Ishikawa (cell line): ENCODE measurements at regions not wholly inside any gene's neighbourhood (a gene's known extent, or its start where the extent isn't known, plus 50 kb on each side); places are given as distances from the start of the nearest gene placed in this dataset.

Experiments used
- TAF1 ChIP-seq: IDR thresholded peaks from 2 replicates; pipeline ENCODE4 v1.6.1; 2012; ENCODE audit warnings: low read depth, mild to moderate bottlenecking
- TF ChIP-seq, protein P1 (sequence below): IDR thresholded peaks from 2 replicates; pipeline ENCODE4 v1.6.1; 2012

DNA sequence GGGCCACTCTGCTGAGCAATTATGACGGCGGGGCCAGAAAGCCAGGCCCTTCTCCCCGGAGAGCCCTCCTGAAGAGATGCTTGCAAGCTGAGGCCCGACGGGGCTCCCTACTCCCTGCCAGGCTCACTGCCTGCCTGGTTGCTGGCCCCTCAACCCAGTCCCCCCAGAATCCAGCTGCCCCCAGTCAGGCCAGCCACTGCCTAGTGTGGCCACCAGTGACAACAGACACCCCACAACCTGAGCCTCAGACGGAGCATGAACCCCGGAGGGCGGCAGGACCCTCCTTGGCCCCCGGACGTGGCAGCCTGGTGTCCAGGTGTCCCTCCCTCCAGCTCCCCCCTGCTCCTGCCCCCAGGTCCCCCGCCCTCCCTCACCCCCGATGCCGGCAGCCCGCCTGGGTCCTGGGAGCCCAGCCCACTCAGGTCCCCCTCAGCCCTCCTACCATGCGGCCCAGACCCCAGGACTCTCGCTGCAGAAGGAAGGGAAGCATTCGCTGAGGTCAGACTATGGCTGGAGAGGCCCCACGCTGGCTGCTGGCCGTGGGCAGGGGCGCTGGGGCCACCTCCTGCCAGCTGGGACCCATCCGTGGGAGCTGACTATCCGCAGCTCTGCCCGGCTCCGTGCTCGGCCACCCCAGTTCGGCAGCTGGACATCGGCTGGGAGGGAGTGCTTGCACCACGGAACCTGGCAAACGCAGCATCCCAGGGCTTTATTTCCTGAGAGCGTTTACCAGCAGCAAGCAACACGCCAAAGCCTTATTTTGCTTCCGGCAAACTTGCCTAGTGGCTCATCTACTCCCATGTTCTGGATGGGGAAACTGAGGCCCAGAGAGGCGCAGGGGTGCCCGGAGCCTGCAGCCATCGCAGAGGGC is 89.8 kb downstream of the UNCX start:
- TF ChIP-seq TAF1, result no peak
- TF ChIP-seq, protein P1, sequence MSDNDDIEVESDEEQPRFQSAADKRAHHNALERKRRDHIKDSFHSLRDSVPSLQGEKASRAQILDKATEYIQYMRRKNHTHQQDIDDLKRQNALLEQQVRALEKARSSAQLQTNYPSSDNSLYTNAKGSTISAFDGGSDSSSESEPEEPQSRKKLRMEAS, result no peak
